Left renal cortex interstitium (tissue), 4 donors: ENCODE measurements at regions not wholly inside any gene's neighbourhood (a gene's known extent, or its start where the extent isn't known, plus 50 kb on each side); places are given as distances from the start of the nearest gene placed in this dataset.
"Not testable (repeated sequence)": the region's sequence is repeated elsewhere in the genome, so short reads cannot be mapped to it uniquely, and the experiment has no call there.

ENCODE experiments used
- DNase-seq, 4 donors: peaks; one replicate each; pipeline ENCODE4 v3.0.0-alpha.2; 2013; ENCODE audit warnings: low read depth in 4 of 4, low spot score in 2 of 4, missing footprints in 1 of 4

GRCh38 chr13:86253497-86253896, 454.3 kb upstream of the SLITRK6 start:
- DNase-seq, result not testable (repeated sequence)

DNA sequence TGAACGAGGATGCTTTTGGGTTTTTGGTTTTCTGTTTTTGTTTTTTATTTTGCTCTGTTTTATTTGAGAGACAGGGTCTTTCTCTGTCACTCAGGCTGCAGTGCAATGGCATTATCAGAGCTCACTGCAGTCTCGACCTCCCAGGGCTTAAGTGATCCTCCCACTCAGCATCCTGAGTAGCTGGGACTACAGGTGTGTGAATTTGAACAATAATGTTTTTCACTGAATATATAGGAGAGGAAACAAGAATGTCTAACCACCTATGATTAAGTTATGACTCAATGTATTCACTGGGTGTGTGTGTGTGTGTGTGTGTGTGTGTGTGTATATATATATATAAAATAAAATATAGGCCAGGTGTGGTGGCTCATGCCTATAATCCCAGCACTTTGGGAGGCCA, 456.6 kb upstream of the SLITRK6 start:
- not testable (repeated sequence) for DNase-seq

DNA sequence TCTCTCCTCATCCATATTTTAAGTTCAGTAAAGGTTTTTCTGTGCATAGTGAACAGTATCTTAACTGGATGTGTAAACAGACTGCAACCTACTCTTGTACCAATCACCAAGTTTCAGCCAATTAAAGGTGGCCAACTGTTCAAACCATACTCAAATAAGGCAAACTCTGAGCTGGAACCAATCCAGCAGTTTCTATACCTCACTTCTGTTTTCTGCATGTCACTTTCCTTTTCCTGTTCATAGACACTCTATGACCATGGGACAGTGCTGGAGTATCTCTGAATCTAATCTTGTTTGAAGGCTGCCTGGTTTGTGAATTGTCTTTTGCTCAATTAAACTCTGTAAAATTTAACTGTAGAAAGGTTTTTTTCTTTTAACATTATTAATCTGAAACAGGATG, 470.3 kb upstream of the SLITRK6 start:
- DNase-seq, result no peak

DNA sequence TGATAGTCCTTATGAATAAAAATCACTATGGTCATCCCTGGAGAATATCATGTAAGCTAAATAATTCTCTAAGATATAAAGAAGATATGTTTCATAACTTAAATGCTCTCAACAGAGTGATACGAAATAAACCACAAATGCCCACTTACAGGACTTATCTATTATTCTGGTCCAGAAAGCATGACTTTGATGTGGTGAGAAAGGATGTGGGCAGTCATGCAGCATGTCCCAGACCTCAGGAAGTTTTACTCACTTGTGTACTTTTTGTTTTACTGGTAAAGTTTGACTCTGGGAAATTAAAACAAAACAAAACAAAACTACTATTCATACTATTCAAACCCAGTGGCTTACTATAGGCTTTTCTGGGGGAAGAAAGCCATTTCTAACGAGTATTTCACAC, 483.2 kb upstream of the SLITRK6 start:
- no peak for DNase-seq

DNA sequence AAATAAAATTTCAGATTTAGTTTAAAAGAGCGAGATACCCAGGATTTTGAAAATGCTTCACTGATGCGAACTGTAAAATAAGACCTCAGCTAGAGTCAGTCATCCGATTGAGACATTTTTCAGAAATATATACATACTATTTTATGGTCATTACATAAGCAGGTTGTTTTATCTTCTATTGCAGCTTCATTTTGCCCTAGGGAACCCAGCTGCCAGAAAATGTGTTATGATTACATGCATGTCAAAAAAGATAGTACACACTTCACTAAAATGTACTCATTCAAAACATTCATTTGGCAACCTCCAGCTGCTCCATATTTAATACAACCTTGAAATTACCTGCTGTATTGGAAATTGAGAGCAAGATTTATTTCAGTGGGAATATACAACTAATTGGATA, 483.8 kb upstream of the SLITRK6 start:
- no peak for DNase-seq

DNA sequence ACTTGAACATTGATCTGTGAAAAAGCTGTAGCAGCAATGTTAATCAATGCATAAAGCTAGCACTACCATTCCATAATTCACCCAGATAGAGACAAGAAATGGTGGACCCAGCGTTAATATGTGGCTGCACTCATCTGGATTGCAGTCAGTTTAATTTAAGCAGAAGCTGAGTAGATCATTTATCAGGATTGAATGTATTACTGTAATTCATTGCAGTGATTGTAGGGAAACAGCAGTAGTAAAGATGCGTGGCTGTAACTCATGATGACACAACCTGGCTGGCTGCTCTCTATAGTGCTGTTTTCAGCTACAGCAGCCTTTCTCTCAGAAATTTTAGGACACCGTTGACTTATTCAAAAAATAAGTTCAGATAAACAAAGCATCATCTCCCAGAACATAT, 499.5 kb upstream of the SLITRK6 start:
- no peak for DNase-seq

GRCh38 chr13:86299128-86299527, 499.9 kb upstream of the SLITRK6 start:
- DNase-seq, result no peak

GRCh38 chr13:86309881-86310280, 510.7 kb upstream of the SLITRK6 start:
- no peak for DNase-seq

DNA sequence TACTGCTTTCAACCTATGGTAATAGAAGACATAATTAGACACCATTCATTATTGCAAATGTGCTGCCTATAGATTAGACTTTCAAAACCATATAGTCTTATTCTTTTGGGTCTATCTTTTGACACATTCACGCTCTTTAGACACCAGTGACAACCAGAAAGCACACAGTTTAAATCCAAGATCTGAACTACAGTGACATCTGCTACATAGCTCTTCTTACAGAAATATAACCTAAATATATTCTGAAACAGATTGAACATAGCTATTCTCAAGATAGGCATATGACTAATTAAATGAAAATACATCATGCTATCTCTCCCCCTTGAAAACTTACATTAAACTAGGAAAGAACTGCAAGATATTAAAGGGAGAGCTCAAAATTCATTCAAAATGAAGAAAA, 514.2 kb upstream of the SLITRK6 start:
- no peak for DNase-seq

- no peak for DNase-seq
Observed at GRCh38 chr13:86318450-86318849, 519.2 kb upstream of the SLITRK6 start.

- no peak for DNase-seq
Observed at GRCh38 chr13:86324191-86324590, 525.0 kb upstream of the SLITRK6 start.

GRCh38 chr13:86355301-86355700, 556.1 kb upstream of the SLITRK6 start:
- DNase-seq, result no peak

DNA sequence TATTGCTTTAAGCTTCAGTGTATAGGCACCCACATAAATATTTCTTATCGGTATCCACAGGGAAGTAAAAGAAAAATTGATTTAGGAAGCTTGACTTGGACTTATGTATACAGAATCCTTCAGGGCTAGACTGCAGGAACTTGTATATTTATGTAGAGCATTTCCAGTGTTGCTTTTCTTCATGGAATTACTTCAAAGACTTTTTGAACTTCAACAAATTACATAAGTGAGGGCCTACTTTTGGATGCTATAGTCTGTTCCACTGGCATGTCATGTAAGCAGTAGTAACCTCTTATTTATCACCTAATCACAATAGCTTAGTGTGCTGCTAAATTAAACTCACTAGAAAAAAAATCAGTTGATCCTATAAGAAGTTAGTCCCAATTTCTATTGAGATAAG, 557.9 kb upstream of the SLITRK6 start:
- no peak for DNase-seq

DNA sequence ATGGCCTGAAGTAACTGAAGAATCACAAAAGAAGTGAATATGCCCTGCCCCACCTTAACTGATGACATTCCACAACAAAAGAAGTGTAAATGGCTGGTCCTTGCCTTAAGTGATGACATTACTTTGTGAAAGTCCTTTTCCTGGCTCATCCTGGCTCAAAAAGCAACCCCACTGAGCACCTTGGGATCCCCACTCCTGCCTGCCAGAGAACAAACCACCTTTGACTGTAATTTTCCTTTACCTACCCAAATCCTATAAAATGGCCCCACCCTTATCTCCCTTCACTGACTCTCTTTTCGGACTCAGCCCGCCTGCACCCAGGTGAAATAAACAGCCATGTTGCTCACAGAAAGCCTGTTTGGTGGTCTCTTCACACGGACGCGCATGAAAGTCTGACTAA, 564.5 kb upstream of the SLITRK6 start:
- not testable (repeated sequence) for DNase-seq

- DNase-seq, result no peak
Observed at GRCh38 chr13:86368924-86369323, 569.7 kb upstream of the SLITRK6 start.

GRCh38 chr13:86377451-86377850, 578.2 kb upstream of the SLITRK6 start:
- no peak for DNase-seq

- DNase-seq, result no peak
Observed at GRCh38 chr13:86378628-86379027, 579.4 kb upstream of the SLITRK6 start.

DNA sequence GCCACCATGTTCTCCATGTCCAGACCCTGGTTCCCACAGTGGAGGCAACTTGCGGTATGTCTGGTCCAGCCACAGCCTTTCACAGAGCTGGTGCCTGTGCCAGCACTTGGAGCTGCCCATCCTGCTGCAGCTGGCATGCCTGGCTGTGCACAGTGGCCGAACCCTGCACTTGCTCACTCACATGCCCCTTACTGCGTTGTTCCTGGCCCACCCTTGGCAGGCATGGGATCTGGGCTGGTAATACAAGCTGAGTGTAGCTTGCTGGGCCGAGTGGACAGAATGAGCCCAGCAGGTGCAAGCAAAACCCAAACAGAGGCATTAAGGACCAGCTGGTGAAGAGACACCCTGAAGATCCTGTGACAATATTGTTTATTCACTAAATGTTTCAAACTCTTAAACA, 583.9 kb upstream of the SLITRK6 start:
- DNase-seq, result no peak

DNA sequence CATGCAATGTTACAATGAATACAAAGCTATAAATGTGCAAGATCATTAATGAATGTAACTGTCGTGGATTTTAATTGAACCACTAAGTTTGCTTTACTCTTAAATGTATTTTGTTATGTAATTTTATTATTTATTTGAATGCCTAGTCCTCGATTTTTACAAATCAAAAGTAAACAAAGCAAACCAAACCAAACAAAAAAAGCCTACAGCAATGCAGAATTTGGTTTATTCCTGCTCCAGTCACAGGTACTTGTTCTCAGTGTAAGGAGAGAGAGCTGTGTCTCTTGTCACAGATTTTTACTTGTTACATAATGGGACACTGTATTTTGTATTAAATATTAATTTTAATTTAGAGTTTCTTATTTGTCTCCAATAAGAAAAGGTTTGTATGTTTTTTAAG, 584.3 kb upstream of the SLITRK6 start:
- DNase-seq, result no peak

GRCh38 chr13:86397635-86398034, 598.4 kb upstream of the SLITRK6 start:
- DNase-seq, result no peak

- no peak for DNase-seq
Observed at GRCh38 chr13:86399572-86399971, 600.4 kb upstream of the SLITRK6 start.

- no peak for DNase-seq
Observed at GRCh38 chr13:86402500-86402899, 603.3 kb upstream of the SLITRK6 start.

- no peak for DNase-seq
Observed at GRCh38 chr13:86403181-86403580, 604.0 kb upstream of the SLITRK6 start.
